Activated CD8-positive, alpha-beta T cell treated with anti-CD3 and anti-CD28 coated beads for 36 hours (primary cell): ENCODE measurements at regions not wholly inside any gene's neighbourhood (a gene's known extent, or its start where the extent isn't known, plus 50 kb on each side); places are given as distances from the start of the nearest gene placed in this dataset.

ENCODE experiments used
- ATAC-seq: fragments of 200-7000 bp; cut with Tn5 transposase; one replicate; pipeline ENCODE4 v1.10.0; 2021; ENCODE audit warnings: mild to moderate bottlenecking, moderate library complexity
- CTCF ChIA-PET: fragments of 350-600 bp; sonication (Branson Sonifier 250); formaldehyde crosslinking; loops from one replicate; lab custom pipeline; 2021; ENCODE audit warnings: antibody characterized with exemption; lab: Charles Lee
- POLR2A ChIA-PET: fragments of 350-600 bp; sonication (Branson Sonifier 250); formaldehyde crosslinking; loops from one replicate; lab custom pipeline; 2021; ENCODE audit warnings: antibody characterized with exemption; lab: Charles Lee
- DNase-seq: peaks from one replicate; pipeline ENCODE4 v3.0.0-alpha.2; 2020
- H3K27ac Mint-ChIP-seq: one replicate; pipeline ENCODE4 v1.8.0; 2021; ENCODE audit warnings: mild to moderate bottlenecking, mixed read lengths
- H3K27me3 Mint-ChIP-seq: one replicate; pipeline ENCODE4 v1.8.0; 2021; ENCODE audit warnings: mixed read lengths
- H3K36me3 Mint-ChIP-seq: one replicate; pipeline ENCODE4 v1.8.0; 2021; ENCODE audit warnings: low read depth, mixed read lengths
- H3K4me1 Mint-ChIP-seq: one replicate; pipeline ENCODE4 v1.8.0; 2021; ENCODE audit warnings: low read depth, mixed read lengths
- H3K4me3 Mint-ChIP-seq: one replicate; pipeline ENCODE4 v1.8.0; 2021; ENCODE audit warnings: mild to moderate bottlenecking, moderate library complexity, mixed read lengths
- H3K9me3 Mint-ChIP-seq: one replicate; pipeline ENCODE4 v1.8.0; 2021; ENCODE audit warnings: mixed read lengths
- intact Hi-C: fragments of 100-400 bp; cut with micrococcal nuclease; formaldehyde crosslinking; loops from one replicate; pipeline ENCODE4 v1.10.0; 2022
- TF ChIP-seq, protein P1 (sequence below): fragments of 200-600 bp; IDR thresholded peaks from one replicate; pipeline ENCODE4 v1.8.0; 2022; ENCODE audit warnings: antibody characterized with exemption, mild to moderate bottlenecking

DNA sequence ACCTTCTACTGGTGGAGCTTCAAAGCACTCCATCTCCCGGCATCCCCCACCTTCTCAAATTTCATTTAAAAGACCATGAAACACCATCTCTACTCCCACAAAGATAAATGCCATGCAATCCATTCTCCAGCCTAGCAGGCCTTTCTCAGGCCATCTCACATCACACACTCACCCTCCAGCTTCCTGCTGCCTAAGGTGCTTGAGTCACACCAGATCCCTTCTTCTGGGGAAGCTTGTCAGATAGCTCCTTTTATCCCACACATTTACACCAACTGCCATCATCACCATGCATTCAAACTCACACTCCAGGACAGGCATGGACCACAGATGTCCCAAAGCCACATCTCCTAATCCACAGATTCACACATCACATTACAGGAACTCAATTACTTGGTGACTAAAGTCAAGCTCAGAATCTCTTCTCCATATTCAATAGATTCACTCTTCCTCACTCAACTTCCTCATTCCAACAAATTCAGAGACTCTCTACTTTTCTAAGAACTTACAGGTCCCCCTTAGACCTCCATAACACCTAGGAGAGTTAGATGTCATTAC is 292.5 kb downstream of the TNS1 start:
- ChIA-PET POLR2A (interaction anchor here (1.1 kb wide), 1 partner anchor 11 kb away, joined by 3 read pairs; no protein-coding TSS in a partner anchor), CTCF (interaction anchor here (1.2 to 1.6 kb wide), 2 partner anchors 60 to 199 kb away, joined by 6 to 11 read pairs; no protein-coding TSS in a partner anchor)
- intact Hi-C loops = loop anchor here (5.0 kb wide), 2 partner anchors 198 to 1028 kb away; no protein-coding TSS in a partner anchor
- no peaks in the 10 kb centered on the region for H3K36me3 Mint-ChIP-seq
- no peaks in the 10 kb centered on the region for H3K27me3 Mint-ChIP-seq
- H3K27ac Mint-ChIP-seq = no peak overlapping the region
- no peak for ATAC-seq
- H3K4me1 Mint-ChIP-seq = peaks cover 4% of the 10 kb centered on the region
- H3K9me3 Mint-ChIP-seq = no peaks in the 10 kb centered on the region
- H3K4me3 Mint-ChIP-seq = no peak overlapping the region
- no peak for DNase-seq
- TF ChIP-seq, protein P1, sequence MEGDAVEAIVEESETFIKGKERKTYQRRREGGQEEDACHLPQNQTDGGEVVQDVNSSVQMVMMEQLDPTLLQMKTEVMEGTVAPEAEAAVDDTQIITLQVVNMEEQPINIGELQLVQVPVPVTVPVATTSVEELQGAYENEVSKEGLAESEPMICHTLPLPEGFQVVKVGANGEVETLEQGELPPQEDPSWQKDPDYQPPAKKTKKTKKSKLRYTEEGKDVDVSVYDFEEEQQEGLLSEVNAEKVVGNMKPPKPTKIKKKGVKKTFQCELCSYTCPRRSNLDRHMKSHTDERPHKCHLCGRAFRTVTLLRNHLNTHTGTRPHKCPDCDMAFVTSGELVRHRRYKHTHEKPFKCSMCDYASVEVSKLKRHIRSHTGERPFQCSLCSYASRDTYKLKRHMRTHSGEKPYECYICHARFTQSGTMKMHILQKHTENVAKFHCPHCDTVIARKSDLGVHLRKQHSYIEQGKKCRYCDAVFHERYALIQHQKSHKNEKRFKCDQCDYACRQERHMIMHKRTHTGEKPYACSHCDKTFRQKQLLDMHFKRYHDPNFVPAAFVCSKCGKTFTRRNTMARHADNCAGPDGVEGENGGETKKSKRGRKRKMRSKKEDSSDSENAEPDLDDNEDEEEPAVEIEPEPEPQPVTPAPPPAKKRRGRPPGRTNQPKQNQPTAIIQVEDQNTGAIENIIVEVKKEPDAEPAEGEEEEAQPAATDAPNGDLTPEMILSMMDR = no peak

DNA sequence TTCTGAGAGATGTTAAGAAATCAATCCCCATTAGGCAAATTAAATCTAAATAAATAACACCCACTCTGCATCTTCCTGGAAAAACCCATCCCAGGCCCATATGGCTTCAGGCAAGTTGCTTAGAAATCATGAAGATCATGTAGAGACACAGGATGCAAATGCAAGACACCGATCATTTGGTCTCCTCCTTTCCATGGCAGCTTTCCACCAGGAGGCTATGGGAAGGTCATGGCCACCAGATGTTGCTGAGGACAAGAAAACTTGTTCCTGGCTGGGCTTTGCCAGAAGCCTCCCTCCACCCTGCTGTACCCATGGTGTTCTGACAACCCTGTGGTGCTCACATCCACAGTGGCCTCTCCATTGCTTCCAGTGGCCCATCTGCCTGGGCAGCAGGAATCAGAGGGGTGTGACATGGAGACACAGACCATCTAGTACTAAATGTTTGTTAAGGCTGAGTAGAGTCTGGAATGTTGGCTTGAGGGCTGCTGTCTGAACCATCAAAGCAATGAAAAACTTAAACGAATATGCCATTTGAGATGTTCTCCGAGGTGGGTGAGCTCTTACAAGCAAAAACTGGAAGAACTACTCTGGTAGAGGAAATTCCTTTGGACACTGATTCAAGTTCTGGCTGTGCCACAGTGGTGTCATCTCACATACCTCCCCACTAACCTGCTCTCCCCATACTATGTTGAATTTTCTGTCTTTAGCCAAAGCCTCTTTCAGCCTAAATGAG is 293.2 kb downstream of the TNS1 start:
- H3K4me3 Mint-ChIP-seq = no peak overlapping the region
- ATAC-seq (no peak), DNase-seq (no peak)
- ChIA-PET POLR2A (interaction anchor here (1.1 kb wide), 1 partner anchor 10 kb away, joined by 3 read pairs; no protein-coding TSS in a partner anchor), CTCF (interaction anchor here (1.2 to 1.6 kb wide), 2 partner anchors 59 to 198 kb away, joined by 6 to 11 read pairs; no protein-coding TSS in a partner anchor)
- no peak overlapping the region for H3K27ac Mint-ChIP-seq
- intact Hi-C loops = loop anchor here (5.0 kb wide), 2 partner anchors 197 to 1027 kb away; no protein-coding TSS in a partner anchor
- H3K4me1 Mint-ChIP-seq = peaks cover 4% of the 10 kb centered on the region
- no peaks in the 10 kb centered on the region for H3K27me3 Mint-ChIP-seq
- no peaks in the 10 kb centered on the region for H3K9me3 Mint-ChIP-seq
- H3K36me3 Mint-ChIP-seq = no peaks in the 10 kb centered on the region
- TF ChIP-seq, protein P1 = no peak

DNA sequence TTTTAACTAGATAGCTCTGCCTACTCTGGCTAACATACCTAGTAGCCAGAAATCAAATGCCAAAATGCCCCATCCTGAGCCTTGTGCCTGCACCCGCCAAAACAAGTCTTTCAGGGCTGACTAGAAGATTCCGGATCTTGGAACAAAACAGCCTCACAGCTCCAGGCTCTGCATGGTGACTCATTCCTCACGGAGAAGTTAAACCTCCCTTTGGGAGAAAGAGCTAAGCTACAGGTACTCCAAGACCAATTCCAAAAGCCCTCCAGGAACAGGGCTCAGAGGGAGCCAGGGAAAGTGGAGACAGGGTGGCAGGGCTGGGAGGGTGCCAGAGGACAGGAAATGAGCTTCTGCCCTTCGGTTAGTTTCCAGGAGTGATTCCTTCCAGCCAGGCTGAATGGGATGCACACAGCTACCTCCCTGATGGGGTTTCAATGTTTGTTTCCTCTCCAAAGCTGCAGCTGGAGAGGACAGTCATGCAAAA is 295.6 kb downstream of the TNS1 start:
- Mint-ChIP-seq H3K4me1 (no peaks in the 10 kb centered on the region), H3K9me3 (no peaks in the 10 kb centered on the region), H3K27ac (no peak overlapping the region), H3K36me3 (peaks cover 1% of the 10 kb centered on the region), H3K4me3 (no peak overlapping the region), H3K27me3 (peaks cover 3% of the 10 kb centered on the region)
- intact Hi-C loops = no loop called here
- ChIA-PET POLR2A (no interaction called here), CTCF (no interaction called here)
- DNase-seq (no peak), ATAC-seq (no peak)
- TF ChIP-seq, protein P1 = no peak

DNA sequence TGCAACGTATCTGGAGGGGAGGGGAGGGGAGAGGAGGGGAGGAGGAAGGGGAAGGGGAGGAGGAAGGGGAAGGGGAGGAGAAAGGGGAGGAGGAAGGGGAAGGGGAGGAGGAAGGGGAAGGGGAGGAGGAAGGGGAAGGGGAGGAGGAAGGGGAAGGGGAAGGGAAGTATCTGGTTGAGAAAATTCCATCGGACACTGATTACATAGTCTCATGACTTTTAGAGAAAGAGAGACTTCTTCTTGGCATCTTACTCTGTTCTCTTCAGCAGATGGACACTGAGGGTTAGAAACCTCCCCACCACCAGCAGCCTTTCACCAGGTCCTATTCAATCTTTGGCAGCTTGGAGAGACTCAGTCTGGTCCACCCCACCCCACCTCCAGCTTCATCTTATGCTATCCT is 296.3 kb downstream of the TNS1 start:
- no peak for ATAC-seq
- ChIA-PET POLR2A (no interaction called here), CTCF (no interaction called here)
- intact Hi-C loops = no loop called here
- H3K27ac Mint-ChIP-seq = no peak overlapping the region
- H3K36me3 Mint-ChIP-seq = peaks cover 1% of the 10 kb centered on the region
- peaks cover 3% of the 10 kb centered on the region for H3K27me3 Mint-ChIP-seq
- H3K4me1 Mint-ChIP-seq = no peaks in the 10 kb centered on the region
- H3K9me3 Mint-ChIP-seq = no peaks in the 10 kb centered on the region
- no peak overlapping the region for H3K4me3 Mint-ChIP-seq
- DNase-seq = no peak
- TF ChIP-seq, protein P1 = no peak

DNA sequence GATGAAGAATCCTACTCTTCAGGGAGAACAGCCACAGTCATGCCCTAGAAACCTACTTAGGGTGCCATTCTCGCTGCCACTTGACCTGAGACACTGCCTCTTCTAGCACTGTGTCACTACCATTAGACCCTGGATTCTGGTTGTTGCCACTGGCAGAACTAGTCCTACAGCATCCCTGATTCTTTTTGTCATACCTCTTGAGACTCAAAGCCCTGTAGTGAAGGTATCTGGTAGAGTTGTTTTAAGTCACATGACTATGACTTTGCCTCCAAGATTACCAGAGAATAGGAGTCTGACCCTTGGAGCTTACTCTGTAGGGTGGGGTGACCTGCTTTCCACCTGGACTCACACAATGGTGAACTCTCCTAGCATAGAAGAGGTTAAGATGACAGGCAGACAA is 296.7 kb downstream of the TNS1 start:
- POLR2A ChIA-PET = no interaction called here

More for the DNA sequence above, 296.7 kb downstream of the TNS1 start:
- Mint-ChIP-seq H3K27ac (no peak overlapping the region), H3K4me3 (no peak overlapping the region), H3K36me3 (peaks cover 1% of the 10 kb centered on the region), H3K9me3 (no peaks in the 10 kb centered on the region), H3K27me3 (peaks cover 3% of the 10 kb centered on the region), H3K4me1 (no peaks in the 10 kb centered on the region)
- intact Hi-C loops = no loop called here
- ATAC-seq = no peak
- TF ChIP-seq, protein P1 = no peak
- DNase-seq = no peak
- CTCF ChIA-PET = no interaction called here
